H7 (cell line): ENCODE measurements at regions not wholly inside any gene's neighbourhood (a gene's known extent, or its start where the extent isn't known, plus 50 kb on each side); places are given as distances from the start of the nearest gene placed in this dataset.

Source experiments
- DNase-seq: peaks from one replicate; pipeline ENCODE4 v3.0.0; 2012
- H3K27me3 ChIP-seq: 2 replicates; pipeline ENCODE4 v1.6.0; 2011; ENCODE audit warnings: mild to moderate bottlenecking, low read length; ENCODE audit not compliant: control insufficient read depth, insufficient read depth
- H3K36me3 ChIP-seq: replicated peaks from 2 replicates; pipeline ENCODE4 v1.5.1; 2011; ENCODE audit warnings: low read length; ENCODE audit not compliant: control insufficient read depth, insufficient read depth
- H3K4me3 ChIP-seq: 2 replicates; pipeline ENCODE4 v1.5.1; 2011; ENCODE audit warnings: low read depth, mild to moderate bottlenecking, control low read depth, low read length, moderate library complexity; ENCODE audit not compliant: insufficient read depth

- H3K4me3 ChIP-seq: no peak overlapping the region
- DNase-seq: no peak
- no peaks in the 10 kb centered on the region for H3K36me3 ChIP-seq
- no peaks in the 10 kb centered on the region for H3K27me3 ChIP-seq
Measured at GRCh38 chr2:19784456-19784855, 117.3 kb downstream of the TTC32 start.

- DNase-seq: no peak
- no peak overlapping the region for H3K4me3 ChIP-seq
- H3K36me3 ChIP-seq: no peaks in the 10 kb centered on the region
- H3K27me3 ChIP-seq: no peaks in the 10 kb centered on the region
Measured at GRCh38 chr2:19783935-19784334, 117.8 kb downstream of the TTC32 start.

- DNase-seq: no peak
- no peak overlapping the region for H3K4me3 ChIP-seq
- no peaks in the 10 kb centered on the region for H3K36me3 ChIP-seq
- no peaks in the 10 kb centered on the region for H3K27me3 ChIP-seq
Measured at GRCh38 chr2:19776941-19777514, 124.8 kb downstream of the TTC32 start.

- Histone ChIP-seq H3K27me3 (no peaks in the 10 kb centered on the region), H3K4me3 (no peak overlapping the region), H3K36me3 (no peaks in the 10 kb centered on the region)
- no peak for DNase-seq
Measured at GRCh38 chr2:19775838-19776237, 125.9 kb downstream of the TTC32 start.

- no peak for DNase-seq
- H3K4me3 ChIP-seq: no peak overlapping the region
- no peaks in the 10 kb centered on the region for H3K36me3 ChIP-seq
- no peaks in the 10 kb centered on the region for H3K27me3 ChIP-seq
Measured at GRCh38 chr2:19775315-19775714, 126.5 kb downstream of the TTC32 start.

GRCh38 chr2:19774805-19775176 lies 127.0 kb downstream of the TTC32 start:
- Histone ChIP-seq H3K4me3 (no peak overlapping the region), H3K36me3 (no peaks in the 10 kb centered on the region), H3K27me3 (no peaks in the 10 kb centered on the region)
- DNase-seq: peak; percentile 51

- no peak for DNase-seq
- no peaks in the 10 kb centered on the region for H3K36me3 ChIP-seq
- H3K4me3 ChIP-seq: no peak overlapping the region
- H3K27me3 ChIP-seq: no peaks in the 10 kb centered on the region
Measured at GRCh38 chr2:19772981-19773380, 128.8 kb downstream of the TTC32 start.

- Histone ChIP-seq H3K4me3 (no peak overlapping the region), H3K27me3 (no peaks in the 10 kb centered on the region), H3K36me3 (no peaks in the 10 kb centered on the region)
- no peak for DNase-seq
Measured at GRCh38 chr2:19769513-19769912, 132.3 kb downstream of the TTC32 start.

- no peak for DNase-seq
- Histone ChIP-seq H3K4me3 (no peak overlapping the region), H3K27me3 (no peaks in the 10 kb centered on the region), H3K36me3 (no peaks in the 10 kb centered on the region)
Measured at GRCh38 chr2:19767899-19768298, 133.9 kb downstream of the TTC32 start.

- no peaks in the 10 kb centered on the region for H3K36me3 ChIP-seq
- no peaks in the 10 kb centered on the region for H3K27me3 ChIP-seq
- DNase-seq: no peak
Measured at GRCh38 chr2:19764998-19765397, 136.8 kb downstream of the TTC32 start.

GRCh38 chr2:19763731-19764130 lies 138.1 kb downstream of the TTC32 start:
- no peak for DNase-seq
- no peak overlapping the region for H3K4me3 ChIP-seq

More at GRCh38 chr2:19764998-19765397, 136.8 kb downstream of the TTC32 start:
- H3K4me3 ChIP-seq: no peak overlapping the region

GRCh38 chr2:19762959-19763605 lies 138.7 kb downstream of the TTC32 start:
- DNase-seq: no peak
- Histone ChIP-seq H3K27me3 (no peaks in the 10 kb centered on the region), H3K4me3 (no peak overlapping the region), H3K36me3 (no peaks in the 10 kb centered on the region)

More at GRCh38 chr2:19763731-19764130, 138.1 kb downstream of the TTC32 start:
- Histone ChIP-seq H3K27me3 (no peaks in the 10 kb centered on the region), H3K36me3 (no peaks in the 10 kb centered on the region)

- Histone ChIP-seq H3K4me3 (no peak overlapping the region), H3K36me3 (no peaks in the 10 kb centered on the region), H3K27me3 (no peaks in the 10 kb centered on the region)
- DNase-seq: no peak
Measured at GRCh38 chr2:19762142-19762541, 139.6 kb downstream of the TTC32 start.

- H3K4me3 ChIP-seq: no peak overlapping the region
- no peaks in the 10 kb centered on the region for H3K27me3 ChIP-seq
- no peak for DNase-seq
- no peaks in the 10 kb centered on the region for H3K36me3 ChIP-seq
Measured at GRCh38 chr2:19759880-19760279, 141.9 kb downstream of the TTC32 start.

GRCh38 chr2:19758658-19759057 lies 143.1 kb downstream of the TTC32 start:
- DNase-seq: no peak
- no peaks in the 10 kb centered on the region for H3K27me3 ChIP-seq
- no peaks in the 10 kb centered on the region for H3K36me3 ChIP-seq
- no peak overlapping the region for H3K4me3 ChIP-seq

GRCh38 chr2:19757586-19757985 lies 144.2 kb downstream of the TTC32 start:
- DNase-seq: no peak
- Histone ChIP-seq H3K27me3 (no peaks in the 10 kb centered on the region), H3K36me3 (no peaks in the 10 kb centered on the region), H3K4me3 (no peak overlapping the region)
